Mucosa of gallbladder (tissue), 1 donor: ENCODE measurements at regions not wholly inside any gene's neighbourhood (a gene's known extent, or its start where the extent isn't known, plus 50 kb on each side); places are given as distances from the start of the nearest gene placed in this dataset.
A peak's percentile ranks its signal among the peaks of the same experiment; 100 is the strongest.
"Not testable (repeated sequence)": the region's sequence is repeated elsewhere in the genome, so short reads cannot be mapped to it uniquely, and the experiment has no call there.

ENCODE experiments used
- DNase-seq: peaks from one replicate; pipeline ENCODE4 v3.0.0-alpha.2; 2020; ENCODE audit warnings: low spot score
- donor health status: DM: no; HTN: no; CAD: no.

DNA sequence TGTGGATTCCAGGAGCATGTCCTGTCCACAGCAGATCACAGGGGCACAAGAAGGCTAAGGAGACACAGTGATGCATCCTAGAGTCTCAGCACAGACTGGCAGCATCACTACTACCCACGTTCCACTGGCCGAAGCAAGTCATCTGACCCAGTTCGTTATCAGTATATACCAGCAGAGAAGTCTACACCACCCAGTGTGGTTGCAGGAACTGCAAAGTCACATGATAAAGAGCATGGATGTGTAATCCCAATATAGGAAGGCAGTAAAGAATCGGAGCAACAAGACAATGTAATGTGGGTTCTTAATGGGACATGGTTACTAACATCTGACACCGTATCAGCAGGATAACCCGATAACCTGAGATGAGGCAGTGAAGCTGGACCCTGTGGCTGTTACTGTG lies 246.6 kb downstream of the RRAGC start:
- DNase-seq = no peak

DNA sequence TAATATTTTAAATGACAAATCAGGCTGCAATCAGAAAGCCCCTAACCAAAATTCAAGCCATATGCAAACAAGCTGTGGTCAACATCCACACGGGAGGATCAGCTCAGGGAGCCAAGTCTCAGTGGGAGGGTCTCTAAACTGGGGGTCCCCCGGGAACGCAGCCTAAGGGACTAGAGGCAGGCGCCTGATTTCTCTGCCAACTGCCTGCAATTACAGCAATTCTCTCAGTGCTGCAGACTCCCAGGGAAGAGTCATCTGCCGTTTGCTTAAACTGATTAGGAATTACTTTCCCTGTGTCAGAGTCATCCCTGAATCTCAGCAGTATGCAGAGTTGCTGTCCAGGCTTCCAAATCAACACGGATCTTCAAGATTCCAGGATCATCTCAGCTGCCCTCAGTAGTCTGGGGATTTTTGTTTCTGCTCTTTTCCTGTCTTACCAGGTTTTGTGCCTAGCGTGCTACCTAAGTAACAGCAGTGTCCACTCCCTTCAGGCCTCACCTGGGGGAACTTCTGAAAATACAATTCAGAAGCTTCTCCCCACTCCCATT lies 247.8 kb downstream of the RRAGC start:
- no peak for DNase-seq

DNA sequence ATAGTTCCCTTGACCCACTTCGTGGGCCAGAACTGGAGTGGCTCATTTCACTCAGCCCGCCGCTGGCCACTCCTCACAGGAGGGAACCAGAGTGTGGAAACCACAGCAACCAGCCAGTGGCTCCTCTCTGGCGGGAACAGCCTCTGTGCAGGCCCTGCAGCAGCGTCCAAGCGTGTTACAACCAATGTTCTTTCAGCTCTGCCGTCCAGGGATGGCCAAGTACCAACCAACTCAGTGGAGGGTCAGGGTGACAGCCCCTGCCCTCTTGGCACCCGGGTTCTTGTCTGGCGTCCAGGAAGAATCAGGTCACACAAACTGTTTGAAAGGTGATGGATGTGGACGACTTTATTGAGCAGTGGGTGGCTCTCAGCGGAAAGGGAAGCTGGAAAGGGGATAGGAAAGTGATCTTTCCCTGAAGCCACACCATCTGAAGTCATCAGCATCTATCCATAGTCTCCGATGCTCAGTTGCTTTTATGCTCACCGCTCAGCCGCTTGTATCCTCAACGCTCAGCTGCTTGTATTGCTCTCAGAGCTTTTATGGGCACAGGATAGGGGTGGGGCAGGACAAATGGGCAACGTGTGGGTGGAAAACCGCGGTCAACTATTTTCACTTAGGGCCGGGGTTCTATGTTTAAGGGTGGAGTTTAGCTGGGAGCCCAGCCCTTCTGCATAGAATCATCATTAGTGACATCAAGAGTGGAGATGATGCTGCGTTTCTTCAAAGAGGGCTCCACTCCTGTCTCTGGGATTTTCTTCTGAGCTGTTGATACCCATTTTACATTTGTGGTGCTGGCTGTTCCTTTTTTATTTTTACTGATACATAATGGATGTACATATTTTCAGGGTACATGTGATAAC lies 250.2 kb downstream of the RRAGC start:
- no peak for DNase-seq

DNA sequence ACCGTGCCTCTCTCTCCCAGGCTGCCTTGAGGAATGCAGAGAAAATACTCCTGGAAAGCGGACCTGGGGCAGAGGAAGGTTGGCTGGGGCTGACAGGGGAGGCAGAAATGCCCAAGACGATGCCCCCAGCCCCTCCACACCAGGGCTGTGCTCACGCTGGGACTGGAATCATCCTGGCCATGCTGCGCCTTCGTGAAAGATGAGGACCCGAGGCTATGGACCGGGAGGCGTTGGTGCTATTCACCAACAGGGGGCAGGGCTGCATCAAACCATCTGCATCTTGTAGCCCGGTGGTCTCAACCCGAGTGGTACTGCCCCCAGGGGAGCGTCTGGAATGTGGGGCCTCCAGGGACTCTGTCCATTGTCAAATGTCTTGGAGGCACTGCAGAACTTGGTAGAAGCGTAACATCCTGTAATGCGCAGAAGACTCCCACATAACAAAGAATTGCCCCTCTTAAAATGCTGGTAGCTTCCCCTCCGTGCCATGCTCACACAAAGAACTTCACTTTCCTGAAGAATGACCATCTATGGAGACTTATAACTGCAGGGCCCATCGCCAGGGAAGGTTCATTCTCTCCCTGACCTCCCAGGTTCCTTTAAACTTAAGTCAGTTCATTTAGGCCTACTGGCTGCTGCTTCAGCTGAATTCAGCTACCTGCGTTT lies 251.2 kb downstream of the RRAGC start:
- no peak for DNase-seq

DNA sequence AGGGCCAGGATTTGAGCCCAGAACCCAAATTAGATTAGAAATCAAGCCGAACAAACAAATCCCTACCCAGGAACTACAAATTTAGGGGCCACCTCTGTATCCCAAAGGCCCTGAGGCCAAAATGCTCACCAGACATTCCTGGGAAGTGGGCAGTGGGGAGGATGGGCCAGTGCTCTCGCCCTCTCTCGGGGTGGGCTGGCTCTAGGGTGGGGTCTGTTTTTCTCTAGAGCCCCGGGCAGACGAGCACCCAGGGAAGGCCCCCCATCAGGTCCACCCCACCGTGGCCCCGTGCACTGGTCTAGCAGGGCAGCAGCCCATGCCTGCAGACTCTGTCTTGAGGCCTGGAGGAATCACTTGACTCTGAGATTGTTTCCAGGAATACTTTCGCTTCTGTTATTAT lies 252.0 kb downstream of the RRAGC start:
- no peak for DNase-seq

DNA sequence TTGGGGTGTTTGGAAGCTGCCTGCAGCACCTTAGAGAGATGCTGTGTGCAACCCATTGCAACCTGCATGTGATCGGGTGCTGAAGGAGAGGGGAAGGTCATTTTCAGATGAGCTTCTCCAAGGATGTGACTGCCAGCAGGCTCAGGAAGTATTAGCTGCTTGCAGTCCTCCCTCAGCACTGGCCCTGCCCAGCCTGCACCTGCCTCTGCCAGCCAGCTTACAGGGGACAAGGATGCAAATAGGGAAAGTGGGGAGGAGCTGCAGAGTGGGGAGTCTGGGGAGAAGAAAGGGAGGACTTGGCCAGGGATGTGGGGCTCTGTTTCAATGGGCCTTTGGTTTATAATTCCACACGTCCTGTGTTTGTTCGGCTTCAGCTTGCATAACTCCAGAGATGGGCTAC lies 254.5 kb downstream of the RRAGC start:
- no peak for DNase-seq

DNA sequence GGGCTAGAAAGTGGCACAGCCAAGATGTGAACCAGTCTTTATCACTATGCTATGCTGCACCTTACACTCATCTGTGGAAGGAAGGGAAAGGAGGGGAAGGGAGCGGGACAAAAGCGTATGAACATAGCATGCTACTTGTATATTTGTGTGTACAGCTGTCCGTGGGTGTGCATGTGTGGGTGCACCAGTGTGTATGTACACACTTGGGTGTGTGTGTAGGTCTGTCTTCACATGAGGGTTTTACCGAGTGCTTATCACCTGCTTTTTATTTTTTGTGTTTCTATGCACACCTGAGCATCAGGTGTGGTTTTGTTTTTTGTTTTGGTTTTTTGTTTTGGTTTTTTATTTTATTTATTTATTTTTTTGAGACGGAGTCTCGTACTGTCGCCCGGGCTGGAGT lies 255.7 kb downstream of the RRAGC start:
- DNase-seq = no peak

DNA sequence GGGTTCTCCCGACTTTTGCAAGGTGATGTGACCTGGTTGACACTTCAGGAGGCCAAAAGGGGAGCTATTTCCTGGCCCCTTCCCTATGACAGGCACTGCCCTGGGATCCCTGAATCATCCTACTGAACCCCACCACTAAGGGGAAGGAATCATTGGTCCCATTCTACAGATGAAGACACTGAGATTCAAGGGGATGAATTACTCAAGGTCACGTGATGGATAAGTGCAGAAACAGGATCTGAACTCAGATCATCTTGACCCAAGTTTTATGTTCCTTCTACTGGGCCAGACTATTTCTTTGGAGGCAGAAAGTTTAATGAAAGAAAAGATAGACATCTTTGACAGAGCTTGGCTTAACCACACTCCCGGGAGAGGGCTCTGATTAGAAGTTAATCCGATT lies 258.7 kb downstream of the RRAGC start:
- DNase-seq = no peak

DNA sequence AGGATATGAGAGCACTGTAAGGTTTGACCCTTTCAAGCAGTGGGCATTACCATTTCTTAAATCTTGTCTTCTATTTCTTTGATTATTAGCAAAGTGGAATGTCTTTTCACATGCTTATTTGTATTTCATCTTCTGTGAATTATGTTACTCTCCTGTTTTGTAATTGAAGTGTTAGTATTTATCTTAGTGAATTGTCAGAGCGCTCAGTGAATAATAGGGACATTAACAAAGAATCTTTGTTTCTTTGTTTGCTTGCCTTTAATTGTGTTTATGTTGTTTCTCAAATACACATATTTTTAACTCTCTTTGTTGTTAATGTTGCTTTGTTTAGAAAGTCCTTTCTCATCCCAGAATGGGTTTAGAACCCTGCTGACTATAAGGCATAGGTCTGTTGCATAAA lies 259.3 kb downstream of the RRAGC start:
- no peak for DNase-seq

DNA sequence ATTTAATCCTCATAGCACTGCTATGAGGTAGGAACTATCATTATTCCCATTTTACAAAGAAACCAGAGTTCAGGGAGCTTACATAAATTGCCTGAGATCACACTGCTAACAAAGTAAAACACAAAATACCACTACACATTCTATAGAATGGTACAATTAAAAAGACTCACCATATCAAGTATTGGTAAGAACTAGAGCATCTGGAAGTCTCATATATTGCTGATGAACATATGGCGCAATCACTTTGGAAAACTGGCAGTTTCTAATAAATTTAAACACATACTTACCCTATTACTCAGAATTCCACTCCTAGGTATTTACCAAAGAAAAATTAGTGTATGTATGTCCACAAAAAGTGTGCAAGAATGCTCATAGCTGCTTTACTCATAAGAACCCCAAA lies 261.5 kb downstream of the RRAGC start:
- DNase-seq = no peak

DNA sequence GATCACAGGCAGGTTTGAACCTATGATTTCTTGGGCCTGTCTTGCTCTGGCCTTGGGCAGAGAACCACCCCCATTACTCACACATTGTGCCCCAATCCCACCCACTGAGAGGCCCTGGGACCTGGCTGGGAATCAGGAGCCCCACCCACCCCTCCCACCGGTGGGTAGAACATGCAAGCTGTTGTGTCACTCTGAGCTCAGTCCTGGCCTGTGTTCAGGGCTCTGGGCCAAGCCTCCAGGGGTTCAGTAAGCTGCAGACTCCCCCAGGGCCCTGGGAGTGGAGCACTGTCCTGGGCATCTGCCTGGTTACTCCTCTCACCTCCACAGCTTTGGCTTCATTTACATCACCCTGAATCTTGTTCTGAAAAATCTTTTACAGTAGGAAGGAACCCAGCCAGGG lies 270.5 kb downstream of the RRAGC start:
- no peak for DNase-seq

DNA sequence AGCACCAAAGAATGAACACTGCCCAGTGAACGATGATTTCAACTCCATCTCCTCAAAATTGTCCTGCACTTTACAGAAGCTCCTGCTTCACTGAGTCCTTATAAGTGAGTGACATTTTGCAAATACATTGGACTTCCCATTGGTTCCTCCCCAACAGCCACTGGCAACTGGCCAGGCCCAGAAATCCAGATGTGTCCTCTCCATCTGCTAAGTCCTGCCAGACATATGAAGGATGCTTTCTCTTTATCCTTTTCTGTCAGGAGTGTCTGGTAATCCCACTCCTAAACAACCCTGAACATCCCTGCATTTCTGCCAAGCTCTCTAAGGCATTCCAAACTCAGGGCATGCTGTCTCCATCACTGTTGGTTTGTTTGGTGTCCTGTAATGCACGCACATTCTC lies 271.8 kb downstream of the RRAGC start:
- no peak for DNase-seq

DNA sequence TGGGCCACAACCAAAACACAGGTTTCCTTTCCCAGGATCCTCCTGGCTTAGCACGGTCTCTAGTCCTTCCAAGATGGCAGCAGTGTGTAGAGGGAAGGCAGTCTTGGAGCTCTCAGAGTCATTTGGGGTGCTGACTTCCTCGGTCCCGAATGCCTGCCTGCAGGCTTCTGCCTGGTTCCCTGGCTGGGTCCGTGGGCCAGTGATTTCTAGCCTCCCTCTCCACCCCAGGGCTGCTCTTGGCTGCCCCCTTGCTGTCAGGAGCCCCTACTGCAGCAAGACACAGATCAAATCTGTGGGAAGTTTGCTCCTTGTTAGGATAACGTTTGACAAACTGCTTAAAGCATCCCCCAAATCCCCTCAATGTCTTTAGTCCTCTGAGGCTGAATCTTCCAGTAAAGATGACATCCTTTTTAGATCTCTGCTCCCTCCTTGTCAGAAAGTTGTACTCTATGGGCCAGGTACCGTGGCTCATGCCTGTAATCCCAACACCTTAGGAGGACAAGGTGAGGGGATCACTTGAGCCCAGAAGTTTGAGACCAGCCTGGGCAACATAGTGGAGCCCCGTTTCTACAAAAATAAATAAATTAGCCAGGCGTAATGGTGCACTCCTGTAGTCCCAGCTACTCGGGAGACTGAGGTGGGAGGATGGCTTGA lies 272.5 kb downstream of the RRAGC start:
- peak; percentile 22 for DNase-seq

DNA sequence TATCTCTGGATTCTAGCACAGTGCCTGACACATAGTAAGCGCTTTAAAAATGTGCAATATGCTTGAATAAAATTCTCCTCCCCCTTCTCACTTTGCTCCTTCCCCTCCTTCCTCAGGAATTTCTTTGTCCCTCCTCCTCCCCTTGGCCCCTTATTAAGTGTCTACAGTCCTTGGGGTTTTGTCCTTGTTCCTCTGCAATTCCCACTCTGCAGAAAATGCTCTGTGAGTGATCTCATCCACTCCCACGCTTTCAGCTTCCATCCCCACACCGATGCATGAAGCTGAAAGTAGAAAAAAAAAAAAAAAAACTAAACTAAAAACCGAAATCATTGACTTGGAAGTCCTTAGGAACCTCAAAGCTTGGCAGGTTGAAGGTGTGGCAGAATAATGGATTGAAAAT lies 273.6 kb downstream of the RRAGC start:
- DNase-seq = no peak

DNA sequence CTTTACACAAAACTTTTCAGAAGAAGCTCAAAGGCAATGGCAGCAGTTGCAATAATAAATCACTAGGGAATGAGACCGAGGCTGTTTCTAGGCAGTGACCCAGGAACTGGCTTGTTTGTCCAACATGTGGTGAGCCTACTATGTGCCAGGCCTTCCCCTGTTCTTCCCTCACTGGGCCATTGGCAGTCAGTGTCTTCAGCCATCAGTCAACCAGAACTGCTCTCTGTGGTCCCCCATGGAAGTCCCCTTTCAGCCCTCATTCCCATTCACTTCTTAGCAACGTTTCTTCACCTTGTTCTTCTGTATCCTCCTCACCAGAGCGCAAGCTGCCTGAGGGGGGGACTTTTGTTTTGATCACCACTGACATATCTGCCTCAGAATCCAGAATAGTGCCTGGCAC lies 274.1 kb downstream of the RRAGC start:
- no peak for DNase-seq

DNA sequence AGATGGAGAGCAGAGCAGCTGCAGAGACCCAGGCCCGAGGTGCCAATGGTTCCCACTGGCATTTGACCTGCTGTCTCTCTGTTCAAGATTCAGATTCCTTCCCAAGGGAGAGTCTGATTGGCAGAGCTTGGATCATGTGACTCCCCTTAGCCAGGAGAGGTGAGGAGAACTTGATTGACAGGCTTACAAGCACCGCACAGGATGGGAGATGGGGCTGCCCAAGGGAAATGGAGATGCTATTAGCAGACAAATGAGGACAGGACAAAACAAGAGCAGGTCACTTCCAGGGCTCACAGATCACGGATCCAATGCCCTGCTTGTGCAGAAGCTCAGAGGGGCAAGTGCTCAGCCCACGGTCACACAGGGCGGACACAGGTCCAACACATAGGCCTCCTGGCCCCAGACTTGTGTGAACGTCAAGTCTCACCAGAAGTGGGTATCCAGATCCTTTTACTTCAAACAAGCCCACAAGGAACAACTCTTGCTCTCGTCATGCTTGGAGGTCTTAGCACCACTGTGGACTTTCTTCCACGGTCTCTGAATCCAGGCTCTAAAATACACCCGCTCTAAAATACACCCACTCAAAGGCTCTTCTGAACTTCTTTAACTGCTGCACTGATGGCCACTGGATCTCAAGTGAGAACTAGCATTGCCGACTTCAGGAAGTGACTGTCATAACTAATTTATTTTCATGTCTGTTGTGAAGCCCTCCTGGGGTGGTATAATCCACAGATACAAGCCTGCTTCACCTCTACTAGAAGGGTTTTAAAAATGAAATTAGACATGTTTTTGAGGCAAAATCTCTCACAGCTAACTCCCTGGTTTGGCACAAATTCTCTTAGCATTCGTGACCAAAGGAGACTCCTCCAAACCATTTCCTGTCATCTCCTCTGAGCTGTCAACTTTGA lies 274.9 kb downstream of the RRAGC start:
- no peak for DNase-seq

DNA sequence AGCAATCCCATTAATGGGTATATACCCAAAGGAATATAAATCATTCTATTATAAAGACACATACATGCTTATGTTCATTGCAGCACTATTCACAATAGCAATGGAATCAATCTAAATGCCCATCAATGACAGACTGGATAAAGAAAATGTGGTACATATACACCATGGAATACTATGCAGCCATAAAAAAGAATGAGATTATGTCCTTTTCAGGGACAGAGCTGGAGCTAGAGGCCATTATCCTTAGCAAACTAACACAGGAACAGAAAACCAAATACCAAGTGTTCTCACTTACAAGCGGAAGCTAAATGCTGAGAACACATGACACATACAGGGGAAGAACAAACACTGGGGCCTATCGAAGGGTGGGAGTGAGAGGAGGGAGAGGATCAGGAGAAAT lies 276.3 kb downstream of the RRAGC start:
- not testable (repeated sequence) for DNase-seq

DNA sequence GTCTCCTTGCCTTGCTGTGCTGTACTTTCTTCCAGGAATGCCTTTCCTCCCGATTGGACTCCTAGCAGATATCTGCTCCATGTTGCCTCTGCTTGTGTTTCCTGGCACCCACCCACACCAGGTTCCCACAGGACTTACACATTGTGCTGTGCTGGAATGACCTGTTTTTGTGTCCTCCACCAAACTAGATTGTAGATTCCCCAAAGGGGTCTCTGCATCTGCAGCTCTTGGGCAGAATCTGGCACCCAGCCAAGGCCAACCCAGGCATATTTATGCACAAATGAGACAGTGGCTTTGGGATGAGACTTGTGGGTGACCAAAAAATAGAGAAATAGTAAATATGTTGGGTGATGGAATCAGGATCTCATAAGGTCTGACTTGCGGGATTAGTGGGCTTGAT lies 278.2 kb downstream of the RRAGC start:
- no peak for DNase-seq

DNA sequence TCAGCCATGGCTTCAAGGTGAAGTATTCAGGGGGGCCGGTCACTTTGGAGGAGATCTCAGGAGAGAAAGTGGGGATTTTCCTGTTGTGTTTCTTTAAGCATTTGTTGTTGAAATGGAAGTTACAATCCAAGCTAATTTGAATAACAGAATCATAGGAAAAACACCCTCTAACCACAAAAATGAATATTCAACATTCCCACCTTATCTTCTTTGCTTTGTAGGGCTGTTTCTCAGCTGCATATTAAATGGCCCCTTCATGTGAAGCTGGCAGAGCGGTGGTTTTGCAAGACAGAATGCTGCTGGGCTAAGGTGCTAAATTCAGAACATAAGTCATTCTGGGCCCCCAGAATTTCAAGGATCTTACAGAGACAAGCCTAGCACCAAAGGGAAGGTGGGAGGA lies 279.0 kb downstream of the RRAGC start:
- no peak for DNase-seq

DNA sequence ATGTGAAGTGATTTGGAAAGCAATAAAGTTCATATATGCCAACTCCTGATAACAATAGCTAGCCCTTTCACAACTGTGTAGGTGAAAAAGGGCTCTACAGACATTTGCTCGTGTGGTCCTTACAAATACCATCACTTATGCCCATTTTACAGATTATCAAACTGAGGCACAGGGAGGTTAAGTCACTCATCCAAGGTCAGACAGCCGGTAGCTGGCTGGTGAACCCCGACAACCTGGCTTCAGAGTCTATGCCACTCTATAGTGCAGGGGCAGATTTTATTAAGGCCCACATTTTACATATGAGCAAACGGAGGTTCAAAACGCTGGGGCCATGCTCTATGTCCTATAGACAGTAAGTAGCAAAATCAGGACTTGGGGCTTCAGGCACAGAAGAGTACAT lies 280.5 kb downstream of the RRAGC start:
- DNase-seq = no peak

DNA sequence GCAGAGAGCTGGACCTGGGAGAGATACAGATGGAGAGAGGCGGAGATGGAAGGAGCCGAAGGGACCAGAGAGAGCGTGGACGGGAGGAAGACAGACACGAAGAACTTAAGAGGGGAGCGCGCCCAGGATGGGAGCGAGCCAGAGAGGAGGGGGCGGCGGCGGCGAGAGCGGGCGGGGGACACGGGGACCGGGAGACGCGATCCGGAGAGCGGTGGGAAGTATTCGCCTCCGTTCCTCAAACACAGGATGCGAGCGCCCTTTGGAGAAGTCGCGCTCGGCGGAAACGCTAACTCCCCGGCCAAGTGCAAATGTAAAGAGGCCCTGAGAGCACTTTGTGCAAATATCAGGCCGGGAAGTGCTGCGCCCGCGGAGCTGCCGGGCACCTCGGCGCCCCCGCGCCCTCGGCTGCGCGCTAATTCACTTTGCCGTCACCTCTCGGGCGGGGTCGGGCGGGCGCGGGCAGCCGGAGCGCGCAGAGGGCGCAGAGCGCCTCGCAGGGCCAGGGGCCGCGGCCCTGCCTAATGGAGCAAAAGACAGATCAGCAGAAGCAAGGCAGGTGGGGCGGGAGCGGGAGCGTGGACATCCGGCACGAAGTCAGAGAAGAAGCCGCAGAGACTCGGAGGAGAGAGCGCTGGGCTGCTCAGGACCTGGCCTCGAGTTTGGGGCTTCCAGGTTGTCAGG lies 281.2 kb downstream of the RRAGC start:
- DNase-seq = no peak
